Neural progenitor cell (in vitro differentiated cells): ENCODE measurements at regions not wholly inside any gene's neighbourhood (a gene's known extent, or its start where the extent isn't known, plus 50 kb on each side); places are given as distances from the start of the nearest gene placed in this dataset.
A peak's percentile ranks its signal among the peaks of the same experiment; 100 is the strongest.

Source experiments
- DNase-seq: peaks from one replicate; pipeline ENCODE4 v3.0.0-alpha.2; 2016; ENCODE audit warnings: low spot score
- H2AFZ ChIP-seq: fragments of 200-600 bp; sonication (generic); replicated peaks from 2 replicates; pipeline ENCODE4 v1.6.1; 2016; ENCODE audit warnings: antibody characterized with exemption
- H3F3A ChIP-seq: fragments of 200-600 bp; sonication (generic); 2 replicates; pipeline ENCODE4 v1.6.1; 2016; ENCODE audit warnings: antibody characterized with exemption, low read depth
- H3K27ac ChIP-seq: fragments of 200-600 bp; sonication (generic); 2 replicates; pipeline ENCODE4 v1.5.1; 2016; ENCODE audit warnings: mild to moderate bottlenecking
- H3K27me3 ChIP-seq: fragments of 200-600 bp; sonication (generic); 2 replicates; pipeline ENCODE4 v1.6.1; 2016; ENCODE audit warnings: mild to moderate bottlenecking, moderate library complexity
- H3K36me3 ChIP-seq: fragments of 200-600 bp; sonication (generic); 2 replicates; pipeline ENCODE4 v1.5.1; 2016
- H3K4me1 ChIP-seq: fragments of 200-600 bp; sonication (generic); 2 replicates; pipeline ENCODE4 v1.6.1; 2016; ENCODE audit warnings: mixed run types
- H3K4me2 ChIP-seq: fragments of 200-600 bp; sonication (generic); 2 replicates; pipeline ENCODE4 v1.6.1; 2016
- H3K4me3 ChIP-seq: fragments of 200-600 bp; sonication (generic); 2 replicates; pipeline ENCODE4 v1.5.1; 2016
- H3K79me2 ChIP-seq: fragments of 200-600 bp; sonication (generic); 2 replicates; pipeline ENCODE4 v1.6.1; 2016; ENCODE audit warnings: low read depth
- H3K9ac ChIP-seq: fragments of 200-600 bp; sonication (generic); 2 replicates; pipeline ENCODE4 v1.6.1; 2016
- H3K9me3 ChIP-seq: fragments of 200-600 bp; sonication (generic); 2 replicates; pipeline ENCODE4 v1.5.1; 2016; ENCODE audit warnings: low read depth
- H4K20me1 ChIP-seq: fragments of 200-600 bp; sonication (generic); 2 replicates; pipeline ENCODE4 v1.6.1; 2016; ENCODE audit warnings: low read depth
- H3K27ac Mint-ChIP-seq: 3 replicates; pipeline ENCODE4 v1.8.0; 2021; ENCODE audit warnings: mixed read lengths
- H3K27me3 Mint-ChIP-seq: 2 replicates; pipeline ENCODE4 v1.8.0; 2022; ENCODE audit warnings: low read depth, mild to moderate bottlenecking, inconsistent platforms, moderate library complexity, mixed read lengths; ENCODE audit not compliant: insufficient read depth
- H3K36me3 Mint-ChIP-seq: 3 replicates; pipeline ENCODE4 v1.8.0; 2021; ENCODE audit warnings: mixed read lengths
- H3K4me1 Mint-ChIP-seq: 3 replicates; pipeline ENCODE4 v1.8.0; 2021; ENCODE audit warnings: mixed read lengths
- H3K4me3 Mint-ChIP-seq: 3 replicates; pipeline ENCODE4 v1.8.0; 2021; ENCODE audit warnings: mild to moderate bottlenecking, moderate library complexity, mixed read lengths
- H3K9me3 Mint-ChIP-seq: 3 replicates; pipeline ENCODE4 v1.8.0; 2020; ENCODE audit warnings: mixed read lengths
- EZH2 ChIP-seq: fragments of 200-600 bp; sonication (generic); IDR thresholded peaks from 2 replicates; pipeline ENCODE4 v1.6.1; 2017; ENCODE audit warnings: antibody characterized with exemption, mild to moderate bottlenecking, moderate library complexity
- EZH2phosphoT487 ChIP-seq: fragments of 200-600 bp; sonication (generic); IDR thresholded peaks from 2 replicates; pipeline ENCODE4 v1.6.1; 2017; ENCODE audit warnings: antibody characterized with exemption
- TF ChIP-seq, protein P1 (sequence below): fragments of 200-600 bp; sonication (generic); IDR thresholded peaks from 2 replicates; pipeline ENCODE4 v1.5.1; 2017; ENCODE audit warnings: antibody characterized with exemption, mild to moderate bottlenecking

GRCh38 chr3:70716832-70717231 is 404.4 kb upstream of the MDFIC2 start:
- Histone ChIP-seq H3K4me3 (no peak overlapping the region), H3K9me3 (peaks cover 6% of the 10 kb centered on the region), H3F3A (no peaks in the 10 kb centered on the region), H3K27me3 (no peaks in the 10 kb centered on the region), H3K36me3 (no peaks in the 10 kb centered on the region), H3K4me1 (no peaks in the 10 kb centered on the region), H3K27ac (no peak overlapping the region), H3K4me2 (no peak overlapping the region), H4K20me1 (no peaks in the 10 kb centered on the region), H3K9ac (no peak overlapping the region), H2AFZ (no peak overlapping the region), H3K79me2 (no peaks in the 10 kb centered on the region)
- TF ChIP-seq EZH2: no peak
- TF ChIP-seq EZH2phosphoT487: no peak
- TF ChIP-seq, protein P1, sequence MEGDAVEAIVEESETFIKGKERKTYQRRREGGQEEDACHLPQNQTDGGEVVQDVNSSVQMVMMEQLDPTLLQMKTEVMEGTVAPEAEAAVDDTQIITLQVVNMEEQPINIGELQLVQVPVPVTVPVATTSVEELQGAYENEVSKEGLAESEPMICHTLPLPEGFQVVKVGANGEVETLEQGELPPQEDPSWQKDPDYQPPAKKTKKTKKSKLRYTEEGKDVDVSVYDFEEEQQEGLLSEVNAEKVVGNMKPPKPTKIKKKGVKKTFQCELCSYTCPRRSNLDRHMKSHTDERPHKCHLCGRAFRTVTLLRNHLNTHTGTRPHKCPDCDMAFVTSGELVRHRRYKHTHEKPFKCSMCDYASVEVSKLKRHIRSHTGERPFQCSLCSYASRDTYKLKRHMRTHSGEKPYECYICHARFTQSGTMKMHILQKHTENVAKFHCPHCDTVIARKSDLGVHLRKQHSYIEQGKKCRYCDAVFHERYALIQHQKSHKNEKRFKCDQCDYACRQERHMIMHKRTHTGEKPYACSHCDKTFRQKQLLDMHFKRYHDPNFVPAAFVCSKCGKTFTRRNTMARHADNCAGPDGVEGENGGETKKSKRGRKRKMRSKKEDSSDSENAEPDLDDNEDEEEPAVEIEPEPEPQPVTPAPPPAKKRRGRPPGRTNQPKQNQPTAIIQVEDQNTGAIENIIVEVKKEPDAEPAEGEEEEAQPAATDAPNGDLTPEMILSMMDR: no peak
- no peak for DNase-seq
- H3K27ac Mint-ChIP-seq: no peak overlapping the region
- H3K9me3 Mint-ChIP-seq: peaks cover 18% of the 10 kb centered on the region
- no peak overlapping the region for H3K4me3 Mint-ChIP-seq
- peaks cover 2% of the 10 kb centered on the region for H3K36me3 Mint-ChIP-seq
- H3K27me3 Mint-ChIP-seq: no peaks in the 10 kb centered on the region
- H3K4me1 Mint-ChIP-seq: no peaks in the 10 kb centered on the region

- Mint-ChIP-seq H3K36me3 (peaks cover 2% of the 10 kb centered on the region), H3K27me3 (no peaks in the 10 kb centered on the region), H3K9me3 (peaks cover 23% of the 10 kb centered on the region), H3K4me1 (no peaks in the 10 kb centered on the region), H3K4me3 (no peak overlapping the region), H3K27ac (no peak overlapping the region)
- no peaks in the 10 kb centered on the region for H3K36me3 ChIP-seq
- DNase-seq: no peak
- no peaks in the 10 kb centered on the region for H4K20me1 ChIP-seq
- no peaks in the 10 kb centered on the region for H3K79me2 ChIP-seq
- no peak overlapping the region for H3K27ac ChIP-seq
- H3K4me1 ChIP-seq: no peaks in the 10 kb centered on the region
- peaks cover 7% of the 10 kb centered on the region for H3K9me3 ChIP-seq
- no peak overlapping the region for H3K4me3 ChIP-seq
- H3K27me3 ChIP-seq: no peaks in the 10 kb centered on the region
- no peak overlapping the region for H3K9ac ChIP-seq
- no peak overlapping the region for H2AFZ ChIP-seq
- H3K4me2 ChIP-seq: no peak overlapping the region
- TF ChIP-seq, protein P1: no peak
- TF ChIP-seq EZH2 (no peak), EZH2phosphoT487 (no peak)
- no peaks in the 10 kb centered on the region for H3F3A ChIP-seq
Observed at GRCh38 chr3:70712449-70713082, 400.1 kb upstream of the MDFIC2 start.

DNA sequence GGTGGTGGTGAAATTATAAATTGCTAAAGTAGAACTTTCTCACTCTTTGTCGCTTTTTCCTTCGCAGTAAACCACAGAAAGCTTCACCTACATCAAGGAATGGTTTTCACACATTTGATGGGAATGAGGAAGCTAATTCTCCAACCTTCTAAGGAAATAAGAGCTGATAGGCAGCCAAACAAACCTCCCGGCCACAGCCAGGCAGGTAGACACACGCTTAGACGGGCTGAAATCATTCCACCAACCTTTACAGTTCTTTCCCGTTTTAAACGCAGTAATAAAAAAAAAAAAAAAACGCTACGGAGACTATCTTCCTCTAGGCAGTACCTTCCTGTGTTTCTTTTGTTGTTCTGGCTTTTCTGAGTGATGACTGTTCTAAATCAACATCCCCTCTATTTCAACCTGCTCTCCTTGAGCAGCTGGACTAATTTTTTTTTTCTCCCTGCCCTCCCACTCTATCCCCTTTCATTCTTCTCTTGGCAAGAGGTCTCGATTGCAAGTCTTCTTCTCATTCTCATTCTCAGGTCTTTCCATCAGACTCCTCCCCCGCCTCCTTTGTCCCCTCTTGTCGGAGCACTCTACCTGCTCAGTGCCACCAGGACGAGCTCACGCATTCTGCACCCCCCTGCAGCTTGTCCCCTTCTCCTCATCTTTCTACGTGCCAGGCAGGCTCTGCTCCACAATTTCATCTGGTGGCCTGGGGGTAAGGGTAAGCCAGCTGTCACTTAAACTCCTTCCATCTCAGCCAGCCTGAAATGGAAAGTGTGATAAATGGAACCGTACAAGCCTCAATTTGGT is 391.1 kb upstream of the MDFIC2 start:
- Mint-ChIP-seq H3K27me3 (peaks cover 6% of the 10 kb centered on the region), H3K9me3 (no peaks in the 10 kb centered on the region), H3K4me1 (peaks cover 4% of the 10 kb centered on the region), H3K4me3 (peak overlapping the region; percentile 2), H3K36me3 (no peaks in the 10 kb centered on the region), H3K27ac (peak overlapping the region; percentile 43)
- no peak overlapping the region for H3K9ac ChIP-seq
- peak overlapping the region; percentile 63 for H2AFZ ChIP-seq
- no peaks in the 10 kb centered on the region for H3K36me3 ChIP-seq
- H3K27me3 ChIP-seq: no peaks in the 10 kb centered on the region
- H3K4me1 ChIP-seq: peaks cover 7% of the 10 kb centered on the region
- TF ChIP-seq, protein P1: no peak
- TF ChIP-seq EZH2phosphoT487: no peak
- no peaks in the 10 kb centered on the region for H3K79me2 ChIP-seq
- no peaks in the 10 kb centered on the region for H3K9me3 ChIP-seq
- H3F3A ChIP-seq: no peaks in the 10 kb centered on the region
- no peaks in the 10 kb centered on the region for H4K20me1 ChIP-seq
- no peak for DNase-seq
- no peak overlapping the region for H3K4me3 ChIP-seq
- no peak overlapping the region for H3K4me2 ChIP-seq
- H3K27ac ChIP-seq: no peak overlapping the region
